ENCODE measurements at regions not wholly inside any gene's neighbourhood (a gene's known extent, or its start where the extent isn't known, plus 50 kb on each side); places are given as distances from the start of the nearest gene placed in this dataset.
"Not testable (repeated sequence)": the region's sequence is repeated elsewhere in the genome, so short reads cannot be mapped to it uniquely, and the experiment has no call there.

- H3K4me3 ChIP-seq (ENCODE audit: low read depth, low read length) = no peak overlapping the region
- DNase-seq (ENCODE audit: low read depth) = no peak
- TF ChIP-seq, protein P1, sequence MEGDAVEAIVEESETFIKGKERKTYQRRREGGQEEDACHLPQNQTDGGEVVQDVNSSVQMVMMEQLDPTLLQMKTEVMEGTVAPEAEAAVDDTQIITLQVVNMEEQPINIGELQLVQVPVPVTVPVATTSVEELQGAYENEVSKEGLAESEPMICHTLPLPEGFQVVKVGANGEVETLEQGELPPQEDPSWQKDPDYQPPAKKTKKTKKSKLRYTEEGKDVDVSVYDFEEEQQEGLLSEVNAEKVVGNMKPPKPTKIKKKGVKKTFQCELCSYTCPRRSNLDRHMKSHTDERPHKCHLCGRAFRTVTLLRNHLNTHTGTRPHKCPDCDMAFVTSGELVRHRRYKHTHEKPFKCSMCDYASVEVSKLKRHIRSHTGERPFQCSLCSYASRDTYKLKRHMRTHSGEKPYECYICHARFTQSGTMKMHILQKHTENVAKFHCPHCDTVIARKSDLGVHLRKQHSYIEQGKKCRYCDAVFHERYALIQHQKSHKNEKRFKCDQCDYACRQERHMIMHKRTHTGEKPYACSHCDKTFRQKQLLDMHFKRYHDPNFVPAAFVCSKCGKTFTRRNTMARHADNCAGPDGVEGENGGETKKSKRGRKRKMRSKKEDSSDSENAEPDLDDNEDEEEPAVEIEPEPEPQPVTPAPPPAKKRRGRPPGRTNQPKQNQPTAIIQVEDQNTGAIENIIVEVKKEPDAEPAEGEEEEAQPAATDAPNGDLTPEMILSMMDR (IDR thresholded peaks at IDR 0.05; ENCODE audit: control insufficient read depth, extremely low read depth, insufficient read depth) = no peak
These were observed 57.6 kb upstream of the BBX start for GRCh38 chr3:107465064-107465631.

DNA sequence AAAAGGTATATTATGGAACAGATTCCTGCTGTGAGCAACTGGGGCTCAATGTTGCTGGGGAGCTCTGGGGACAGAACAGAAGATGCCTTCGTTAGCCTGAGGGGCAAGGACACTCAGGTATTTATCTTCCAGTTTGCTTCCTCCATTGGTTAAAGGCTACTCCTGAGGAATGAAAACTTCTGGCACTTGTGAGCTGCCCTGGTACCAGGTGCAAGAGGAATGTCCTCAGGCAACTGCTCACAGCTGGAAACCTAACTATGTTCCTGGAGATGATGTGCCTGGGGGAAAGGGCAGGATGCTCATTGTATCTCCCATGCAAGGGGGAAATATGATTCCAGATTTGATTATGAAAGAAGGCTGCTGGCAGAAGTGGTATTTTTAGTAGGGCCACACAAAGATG is 54.0 kb upstream of the BBX start:
- DNase-seq (ENCODE audit: low read depth) = no peak
- TF ChIP-seq, protein P1 (IDR thresholded peaks at IDR 0.05; ENCODE audit: control insufficient read depth, extremely low read depth, insufficient read depth) = no peak
- H3K4me3 ChIP-seq (ENCODE audit: low read depth, low read length) = no peak overlapping the region

DNA sequence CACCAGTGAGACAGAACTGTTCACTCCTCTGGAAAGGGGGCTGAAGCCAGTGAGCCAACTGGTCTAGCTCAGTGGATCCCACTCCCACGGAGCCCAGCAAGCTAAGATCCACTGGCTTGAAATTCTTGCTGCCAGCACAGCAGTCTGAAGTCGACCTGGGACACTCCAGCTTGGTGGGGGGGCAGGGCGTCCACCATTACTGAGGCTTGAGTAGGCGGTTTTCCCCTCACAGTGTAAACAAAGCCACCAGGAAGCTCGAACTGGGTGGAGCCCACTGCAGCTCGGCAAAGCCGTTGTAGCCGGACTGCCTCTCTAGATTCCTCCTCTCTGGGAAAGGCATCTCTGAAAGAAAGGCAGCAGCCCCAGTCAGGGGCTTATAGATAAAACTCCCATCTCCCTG is 52.3 kb upstream of the BBX start:
- not testable (repeated sequence) for H3K4me3 ChIP-seq (ENCODE audit: low read depth, low read length); DNase-seq (ENCODE audit: low read depth)
